ENCODE measurements at regions not wholly inside any gene's neighbourhood (a gene's known extent, or its start where the extent isn't known, plus 50 kb on each side); places are given as distances from the start of the nearest gene placed in this dataset.
A peak's percentile ranks its signal among the peaks of the same experiment; 100 is the strongest.

- DNase-seq, result no peak
Observed at GRCh38 chr5:92459654-92460053, 1076.5 kb upstream of the ARRDC3 start.

GRCh38 chr5:92455011-92455410 is 1071.9 kb upstream of the ARRDC3 start:
- no peak for DNase-seq

- no peak for DNase-seq
Observed at GRCh38 chr5:92444888-92445287, 1061.8 kb upstream of the ARRDC3 start.

- no peak for DNase-seq
Observed at GRCh38 chr5:92435781-92436180, 1052.7 kb upstream of the ARRDC3 start.

- DNase-seq, result peak in 1 of 58 donors; percentile 6
Observed at GRCh38 chr5:92429646-92430045, 1046.5 kb upstream of the ARRDC3 start.

- no peak for DNase-seq
Observed at GRCh38 chr5:92428415-92428814, 1045.3 kb upstream of the ARRDC3 start.

- DNase-seq, result no peak
Observed at GRCh38 chr5:92424785-92425426, 1041.8 kb upstream of the ARRDC3 start.

GRCh38 chr5:92421942-92422341 is 1038.8 kb upstream of the ARRDC3 start:
- no peak for DNase-seq

GRCh38 chr5:92421196-92421595 is 1038.1 kb upstream of the ARRDC3 start:
- DNase-seq, result no peak

- no peak for DNase-seq
Observed at GRCh38 chr5:92419261-92419660, 1036.1 kb upstream of the ARRDC3 start.

- no peak for DNase-seq
Observed at GRCh38 chr5:92418341-92418740, 1035.2 kb upstream of the ARRDC3 start.

- no peak for DNase-seq
Observed at GRCh38 chr5:92409134-92409533, 1026.0 kb upstream of the ARRDC3 start.

GRCh38 chr5:92402956-92403702 is 1020.0 kb upstream of the ARRDC3 start:
- no peak for DNase-seq

- no peak for DNase-seq
Observed at GRCh38 chr5:92402045-92402444, 1018.9 kb upstream of the ARRDC3 start.

- DNase-seq, result peak in 1 of 58 donors; percentile 7
Observed at GRCh38 chr5:92401492-92401891, 1018.4 kb upstream of the ARRDC3 start.

GRCh38 chr5:92394936-92395335 is 1011.8 kb upstream of the ARRDC3 start:
- DNase-seq, result no peak

GRCh38 chr5:92390657-92391056 is 1007.5 kb upstream of the ARRDC3 start:
- no peak for DNase-seq

- DNase-seq, result no peak
Observed at GRCh38 chr5:92380069-92380770, 997.1 kb upstream of the ARRDC3 start.

GRCh38 chr5:92378966-92379611 is 996.0 kb upstream of the ARRDC3 start:
- no peak for DNase-seq

- no peak for DNase-seq
Observed at GRCh38 chr5:92374859-92375258, 991.7 kb upstream of the ARRDC3 start.

- no peak for DNase-seq
Observed at GRCh38 chr5:92372766-92373165, 989.6 kb upstream of the ARRDC3 start.

GRCh38 chr5:92371889-92372235 is 988.7 kb upstream of the ARRDC3 start:
- no peak for DNase-seq
